H1 (cell line): ENCODE measurements at regions not wholly inside any gene's neighbourhood (a gene's known extent, or its start where the extent isn't known, plus 50 kb on each side); places are given as distances from the start of the nearest gene placed in this dataset.

Experiments used
- CTCF ChIA-PET: fragments of 300-600 bp; sonication (Branson Sonifier 250); formaldehyde crosslinking; loops from one replicate; lab custom pipeline; 2021; ENCODE audit not compliant: partially characterized antibody; lab: Charles Lee
- POLR2A ChIA-PET: fragments of 300-600 bp; sonication (Branson Sonifier 250); formaldehyde crosslinking; loops from one replicate; lab custom pipeline; 2021; ENCODE audit warnings: inconsistent platforms; ENCODE audit not compliant: partially characterized antibody; lab: Charles Lee
- DNase-seq, 2 experiments: peaks; one replicate each; pipeline versions ENCODE4 v3.0.0 to v3.0.0-alpha.2; 2010 to 2022; ENCODE audit warnings: low spot score in 2 of 2, low read depth in 1 of 2, mixed read lengths in 1 of 2
- FAIRE-seq: peaks from 2 replicates; lab custom pipeline; 2011; peaks lifted over from hg19 to GRCh38; lab: Jason Lieb, UNC
- H2AFZ ChIP-seq: 2 replicates; pipeline ENCODE4 v1.8.1; 2012; ENCODE audit warnings: low read length, inconsistent platforms
- H2AK5ac ChIP-seq: 2 replicates; pipeline ENCODE4 v1.6.1; 2013; ENCODE audit warnings: low read depth, low read length
- H2BK120ac ChIP-seq: replicated peaks from 2 replicates; pipeline ENCODE3; 2013; ENCODE audit warnings: low read depth, low read length, inconsistent platforms
- H2BK12ac ChIP-seq: 2 replicates; pipeline ENCODE4 v1.6.1; 2013; ENCODE audit warnings: low read depth, low read length
- H2BK15ac ChIP-seq: 2 replicates; pipeline ENCODE4 v1.6.1; 2013; ENCODE audit warnings: low read length
- H2BK20ac ChIP-seq: 2 replicates; pipeline ENCODE4 v1.6.1; 2013; ENCODE audit warnings: low read length
- H2BK5ac ChIP-seq: 2 replicates; pipeline ENCODE4 v1.6.1; 2013; ENCODE audit warnings: low read depth, low read length
- H3K14ac ChIP-seq: 2 replicates; pipeline ENCODE4 v1.6.1; 2013; ENCODE audit warnings: inconsistent platforms; ENCODE audit not compliant: insufficient read length
- H3K18ac ChIP-seq: 2 replicates; pipeline ENCODE4 v1.6.1; 2013; ENCODE audit warnings: low read length; ENCODE audit errors: extremely low read depth
- H3K23ac ChIP-seq: 2 replicates; pipeline ENCODE4 v1.6.1; 2013; ENCODE audit warnings: inconsistent platforms; ENCODE audit not compliant: insufficient read length
- H3K23me2 ChIP-seq: 2 replicates; pipeline ENCODE4 v1.6.1; 2013; ENCODE audit warnings: low read depth, low read length
- H3K27ac ChIP-seq: 2 replicates; pipeline ENCODE4 v1.6.1; 2011; ENCODE audit warnings: low read depth, low read length, inconsistent platforms
- H3K27me3 ChIP-seq, 4 experiments: replicated peaks in 1 of 4; 1 replicate in 1 of 4; 2 replicates in 3 of 4; pipeline versions ENCODE4 v1.6.1 to v1.8.1; 2011 to 2013; ENCODE audit warnings: low read length in 3 of 4, mild to moderate bottlenecking in 3 of 4, inconsistent platforms in 2 of 4, mixed read lengths in 2 of 4, moderate library complexity in 1 of 4; ENCODE audit not compliant: control insufficient read depth in 3 of 4, insufficient read depth in 3 of 4; ENCODE audit errors: extremely low read depth in 1 of 4
- H3K36me3 ChIP-seq, 4 experiments: 2 replicates each; pipeline versions ENCODE4 v1.6.1 to v1.8.1; 2011 to 2013; ENCODE audit warnings: mild to moderate bottlenecking in 4 of 4, low read length in 3 of 4, moderate library complexity in 2 of 4, control low read depth in 1 of 4, inconsistent platforms in 1 of 4; ENCODE audit not compliant: insufficient read depth in 4 of 4, control insufficient read depth in 2 of 4
- H3K4ac ChIP-seq: replicated peaks from 2 replicates; pipeline ENCODE3; 2013; ENCODE audit warnings: low read length, low read depth, mixed read lengths, inconsistent platforms; ENCODE audit not compliant: insufficient read length
- H3K4me1 ChIP-seq, 4 experiments: replicated peaks in 1 of 4; 1 replicate in 1 of 4; 2 replicates in 3 of 4; pipeline versions ENCODE4 v1.6.1 to v1.8.1; 2011 to 2013; ENCODE audit warnings: low read length in 3 of 4, inconsistent platforms in 2 of 4, mixed read lengths in 1 of 4; ENCODE audit not compliant: insufficient read depth in 4 of 4, control insufficient read depth in 3 of 4
- H3K4me2 ChIP-seq, 2 experiments: 2 replicates each; pipeline versions ENCODE4 v1.6.1 to v1.8.1; 2011 to 2013; ENCODE audit warnings: low read depth in 2 of 2, low read length in 2 of 2, control low read depth in 1 of 2, inconsistent platforms in 1 of 2, mild to moderate bottlenecking in 1 of 2; ENCODE audit not compliant: insufficient read depth in 1 of 2
- H3K4me3 ChIP-seq, 4 experiments: fragments of 200-600, 300-600 bp in 1 of 4; sonication (generic), shearing (Covaris generic), sonication (Bioruptor Twin) in 1 of 4; 2 replicates each; pipeline versions ENCODE4 v1.5.1 to v1.8.1; 2011 to 2016; ENCODE audit warnings: low read length in 4 of 4, low read depth in 3 of 4, control low read depth in 2 of 4, inconsistent platforms in 2 of 4, mild to moderate bottlenecking in 2 of 4, mixed read lengths in 1 of 4, moderate library complexity in 1 of 4; ENCODE audit not compliant: insufficient read depth in 2 of 4; ENCODE audit errors: extremely low read depth in 1 of 4
- H3K56ac ChIP-seq: replicated peaks from 2 replicates; pipeline ENCODE3; 2013; ENCODE audit warnings: low read depth, mild to moderate bottlenecking, mixed read lengths, low read length, inconsistent platforms; ENCODE audit not compliant: insufficient read length
- H3K79me1 ChIP-seq: 2 replicates; pipeline ENCODE4 v1.6.1; 2013; ENCODE audit warnings: low read depth, low read length, control low read depth
- H3K79me2 ChIP-seq, 2 experiments: 2 replicates each; pipeline versions ENCODE4 v1.6.1 to v1.8.1; 2012 to 2013; ENCODE audit warnings: low read length in 2 of 2, mild to moderate bottlenecking in 2 of 2, inconsistent platforms in 1 of 2; ENCODE audit not compliant: insufficient read depth in 2 of 2, control insufficient read depth in 1 of 2
- H3K9ac ChIP-seq, 4 experiments: replicated peaks in 1 of 4; 1 replicate in 1 of 4; 2 replicates in 3 of 4; pipeline versions ENCODE4 v1.6.1 to v1.8.1; 2011 to 2013; ENCODE audit warnings: low read depth in 3 of 4, low read length in 3 of 4, control low read depth in 2 of 4, mild to moderate bottlenecking in 2 of 4, moderate library complexity in 2 of 4, inconsistent platforms in 1 of 4; ENCODE audit errors: extremely low read depth in 1 of 4
- H3K9me3 ChIP-seq, 2 experiments: 2 replicates each; pipeline versions ENCODE4 v1.6.1 to v1.8.1; 2012 to 2013; ENCODE audit warnings: mild to moderate bottlenecking in 2 of 2, moderate library complexity in 2 of 2, control low read depth in 1 of 2, inconsistent platforms in 1 of 2, low read depth in 1 of 2, low read length in 1 of 2, mixed read lengths in 1 of 2; ENCODE audit not compliant: insufficient read depth in 2 of 2
- H4K20me1 ChIP-seq, 2 experiments: replicated peaks in 1 of 2; 2 replicates each; pipeline versions ENCODE3 to v1.8.1; 2011 to 2013; ENCODE audit warnings: inconsistent platforms in 2 of 2, low read length in 2 of 2, mild to moderate bottlenecking in 1 of 2; ENCODE audit not compliant: insufficient read depth in 2 of 2, control insufficient read depth in 1 of 2
- H4K5ac ChIP-seq: 2 replicates; pipeline ENCODE4 v1.6.1; 2013; ENCODE audit warnings: low read length, low read depth, mixed read lengths, inconsistent platforms; ENCODE audit not compliant: insufficient read length
- H4K8ac ChIP-seq: 2 replicates; pipeline ENCODE4 v1.8.0; 2013; ENCODE audit warnings: mild to moderate bottlenecking, moderate library complexity, low read length, inconsistent platforms; ENCODE audit not compliant: insufficient read depth; ENCODE audit errors: extremely low read depth
- H4K91ac ChIP-seq: replicated peaks from 2 replicates; pipeline ENCODE3; 2013; ENCODE audit warnings: low read length, mixed read lengths, inconsistent platforms; ENCODE audit not compliant: insufficient read length
- CEBPB ChIP-seq: IDR thresholded peaks from 2 replicates; pipeline ENCODE4 v1.6.1; 2012; ENCODE audit warnings: low read depth, low read length
- EP300 ChIP-seq, 2 experiments: IDR thresholded peaks; 1 replicate in 1 of 2; 2 replicates in 1 of 2; pipeline ENCODE4 v1.6.1; 2011 to 2012; ENCODE audit warnings: low read depth in 2 of 2, low read length in 2 of 2, mild to moderate bottlenecking in 2 of 2, borderline replicate concordance in 1 of 2, inconsistent platforms in 1 of 2, moderate library complexity in 1 of 2
- KDM5A ChIP-seq: fragments of 200-600 bp; IDR thresholded peaks from 2 replicates; pipeline ENCODE4 v1.7.1; 2012; ENCODE audit warnings: mild to moderate bottlenecking, low read length, inconsistent platforms, mixed read lengths
- RFX5 ChIP-seq: IDR thresholded peaks from 2 replicates; pipeline ENCODE4 v1.6.1; 2011; ENCODE audit warnings: low read depth, low read length, improper control_type of control experiment, borderline replicate concordance
- SP2 ChIP-seq: IDR thresholded peaks from 2 replicates; pipeline ENCODE4 v1.6.1; 2012; ENCODE audit warnings: mild to moderate bottlenecking, low read length, inconsistent platforms
- SUZ12 ChIP-seq: fragments of 200-600 bp; sonication (generic); IDR thresholded peaks from 2 replicates; pipeline ENCODE4 v1.6.1; 2012; ENCODE audit warnings: mild to moderate bottlenecking, inconsistent platforms, low read length, moderate library complexity, mixed read lengths
- TBP ChIP-seq: IDR thresholded peaks from 2 replicates; pipeline ENCODE4 v1.6.1; 2011; ENCODE audit warnings: low read depth, low read length, improper control_type of control experiment
- TCF12 ChIP-seq: IDR thresholded peaks from 2 replicates; pipeline ENCODE4 v1.6.1; 2011; ENCODE audit warnings: low read depth, mild to moderate bottlenecking, low read length
- USF2 ChIP-seq: IDR thresholded peaks from 2 replicates; pipeline ENCODE4 v1.6.1; 2011; ENCODE audit warnings: low read length, improper control_type of control experiment

- POLR2A ChIA-PET, result no interaction called here
- TF ChIP-seq EP300 (IDR thresholded peaks at IDR 0.05; ENCODE audit: borderline replicate concordance in 1 of 2, low read depth in 2 of 2, low read length in 2 of 2) (no peak), SP2 (no peak), TCF12 (no peak), KDM5A (no peak), RFX5 (no peak), TBP (no peak), SUZ12 (no peak), USF2 (no peak), CEBPB (no peak)
Observed at GRCh38 chr15:72845981-72846383, 62.4 kb upstream of the ADPGK start.

More at GRCh38 chr15:72845981-72846383, 62.4 kb upstream of the ADPGK start:
- no peak overlapping the region for H2BK12ac ChIP-seq
- no peak for FAIRE-seq
- no peak overlapping the region for H3K56ac ChIP-seq
- H3K27ac ChIP-seq, result no peak overlapping the region
- H3K9ac ChIP-seq, result no peak overlapping the region
- no peak overlapping the region for H3K23ac ChIP-seq
- peaks cover 2 to 10% (median 6%) of the 10 kb centered on the region in 4 experiments; a peak in 5 of 7 replicates for H3K4me1 ChIP-seq
- no peak overlapping the region for H2BK15ac ChIP-seq
- H3K79me1 ChIP-seq, result no peaks in the 10 kb centered on the region
- H3K9me3 ChIP-seq, result no peaks in the 10 kb centered on the region
- H4K5ac ChIP-seq, result no peak overlapping the region
- no peak overlapping the region for H2BK120ac ChIP-seq
- no peaks in the 10 kb centered on the region for H3K23me2 ChIP-seq
- no peak overlapping the region for H2AFZ ChIP-seq
- no peak for DNase-seq
- H3K36me3 ChIP-seq, result no peaks in the 10 kb centered on the region
- no peaks in the 10 kb centered on the region for H3K79me2 ChIP-seq
- H3K4me2 ChIP-seq, result no peak overlapping the region
- no peak overlapping the region for H3K4me3 ChIP-seq
- no peak overlapping the region for H3K18ac ChIP-seq
- no peak overlapping the region for H3K4ac ChIP-seq
- H3K14ac ChIP-seq, result no peak overlapping the region
- CTCF ChIA-PET, result no interaction called here
- H4K20me1 ChIP-seq, result no peaks in the 10 kb centered on the region
- no peak overlapping the region for H4K8ac ChIP-seq
- H2BK5ac ChIP-seq, result no peak overlapping the region
- no peaks in the 10 kb centered on the region for H3K27me3 ChIP-seq
- H2BK20ac ChIP-seq, result no peak overlapping the region
- H4K91ac ChIP-seq, result no peak overlapping the region
- H2AK5ac ChIP-seq, result no peak overlapping the region
